MM.1S (cell line): ENCODE measurements at regions not wholly inside any gene's neighbourhood (a gene's known extent, or its start where the extent isn't known, plus 50 kb on each side); places are given as distances from the start of the nearest gene placed in this dataset.

Experiments
- DNase-seq: peaks from one replicate; pipeline ENCODE4 v3.0.0-alpha.2; 2015
- H2AFZ ChIP-seq: fragments of 300-600 bp; sonication (generic); 2 replicates; pipeline ENCODE4 v1.6.0; 2016; ENCODE audit warnings: antibody characterized with exemption, low read length
- H3F3A ChIP-seq: fragments of 300-600 bp; sonication (generic); 2 replicates; pipeline ENCODE4 v1.6.1; 2016; ENCODE audit warnings: mild to moderate bottlenecking, antibody characterized with exemption, low read length, moderate library complexity, mixed read lengths; ENCODE audit not compliant: insufficient read depth
- H3K27ac ChIP-seq: fragments of 300-600 bp; sonication (generic); 2 replicates; pipeline ENCODE4 v1.5.1; 2016; ENCODE audit warnings: mild to moderate bottlenecking, low read length
- H3K27me3 ChIP-seq: fragments of 300-600 bp; sonication (generic); replicated peaks from 2 replicates; pipeline ENCODE4 v1.6.0; 2016; ENCODE audit warnings: low read length; ENCODE audit not compliant: insufficient read depth
- H3K36me3 ChIP-seq: fragments of 300-600 bp; sonication (generic); replicated peaks from 2 replicates; pipeline ENCODE4 v1.6.1; 2016; ENCODE audit warnings: mild to moderate bottlenecking, low read length, mixed read lengths; ENCODE audit not compliant: insufficient read depth
- H3K4me1 ChIP-seq: fragments of 300-600 bp; sonication (generic); 2 replicates; pipeline ENCODE4 v1.6.1; 2016; ENCODE audit warnings: low read length, mixed read lengths
- H3K4me2 ChIP-seq: fragments of 300-600 bp; sonication (generic); 2 replicates; pipeline ENCODE4 v1.6.0; 2016; ENCODE audit warnings: low read depth, low read length
- H3K4me3 ChIP-seq: fragments of 300-600 bp; sonication (generic); 2 replicates; pipeline ENCODE4 v1.5.1; 2016; ENCODE audit warnings: low read length, mixed read lengths
- H3K79me2 ChIP-seq: fragments of 300-600 bp; sonication (generic); 2 replicates; pipeline ENCODE4 v1.6.1; 2016; ENCODE audit warnings: mixed run types, low read length, mixed read lengths
- H3K9ac ChIP-seq: fragments of 300-600 bp; sonication (generic); 2 replicates; pipeline ENCODE4 v1.6.1; 2016; ENCODE audit warnings: low read length, mixed read lengths
- H3K9me2 ChIP-seq: fragments of 300-600 bp; sonication (generic); replicated peaks from 2 replicates; pipeline ENCODE4 v1.6.1; 2016; ENCODE audit warnings: mild to moderate bottlenecking, low read length, mixed read lengths; ENCODE audit not compliant: insufficient read depth
- H3K9me3 ChIP-seq: fragments of 300-600 bp; sonication (generic); replicated peaks from 2 replicates; pipeline ENCODE4 v1.6.1; 2016; ENCODE audit warnings: mild to moderate bottlenecking, low read length, mixed read lengths; ENCODE audit not compliant: insufficient read depth
- H4K20me1 ChIP-seq: fragments of 300-600 bp; sonication (generic); 2 replicates; pipeline ENCODE4 v1.6.1; 2016; ENCODE audit warnings: mild to moderate bottlenecking, low read length, moderate library complexity, mixed read lengths; ENCODE audit not compliant: insufficient read depth
- EZH2 ChIP-seq: fragments of 300-600 bp; sonication (generic); optimal IDR thresholded peaks from 2 replicates; pipeline ENCODE3; 2017; ENCODE audit warnings: low read depth, mild to moderate bottlenecking, antibody characterized with exemption, low read length, mixed read lengths
- EZH2phosphoT487 ChIP-seq: fragments of 300-600 bp; sonication (generic); IDR thresholded peaks from 2 replicates; pipeline ENCODE4 v1.6.1; 2018; ENCODE audit warnings: antibody characterized with exemption, low read length
- TF ChIP-seq, protein P1 (sequence below): fragments of 300-600 bp; sonication (generic); IDR thresholded peaks from 2 replicates; pipeline ENCODE4 v1.5.1; 2016; ENCODE audit warnings: antibody characterized with exemption, low read length, mixed read lengths

- Histone ChIP-seq H3K27ac (no peak overlapping the region), H2AFZ (no peak overlapping the region), H3F3A (no peaks in the 10 kb centered on the region), H3K4me2 (no peak overlapping the region), H4K20me1 (no peaks in the 10 kb centered on the region), H3K4me1 (no peaks in the 10 kb centered on the region), H3K4me3 (no peak overlapping the region), H3K9ac (no peak overlapping the region), H3K79me2 (no peaks in the 10 kb centered on the region), H3K9me2 (no peaks in the 10 kb centered on the region), H3K36me3 (no peaks in the 10 kb centered on the region), H3K27me3 (no peaks in the 10 kb centered on the region), H3K9me3 (no peaks in the 10 kb centered on the region)
- TF ChIP-seq EZH2phosphoT487 (no peak), EZH2 (no peak)
- TF ChIP-seq, protein P1, sequence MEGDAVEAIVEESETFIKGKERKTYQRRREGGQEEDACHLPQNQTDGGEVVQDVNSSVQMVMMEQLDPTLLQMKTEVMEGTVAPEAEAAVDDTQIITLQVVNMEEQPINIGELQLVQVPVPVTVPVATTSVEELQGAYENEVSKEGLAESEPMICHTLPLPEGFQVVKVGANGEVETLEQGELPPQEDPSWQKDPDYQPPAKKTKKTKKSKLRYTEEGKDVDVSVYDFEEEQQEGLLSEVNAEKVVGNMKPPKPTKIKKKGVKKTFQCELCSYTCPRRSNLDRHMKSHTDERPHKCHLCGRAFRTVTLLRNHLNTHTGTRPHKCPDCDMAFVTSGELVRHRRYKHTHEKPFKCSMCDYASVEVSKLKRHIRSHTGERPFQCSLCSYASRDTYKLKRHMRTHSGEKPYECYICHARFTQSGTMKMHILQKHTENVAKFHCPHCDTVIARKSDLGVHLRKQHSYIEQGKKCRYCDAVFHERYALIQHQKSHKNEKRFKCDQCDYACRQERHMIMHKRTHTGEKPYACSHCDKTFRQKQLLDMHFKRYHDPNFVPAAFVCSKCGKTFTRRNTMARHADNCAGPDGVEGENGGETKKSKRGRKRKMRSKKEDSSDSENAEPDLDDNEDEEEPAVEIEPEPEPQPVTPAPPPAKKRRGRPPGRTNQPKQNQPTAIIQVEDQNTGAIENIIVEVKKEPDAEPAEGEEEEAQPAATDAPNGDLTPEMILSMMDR: no peak
- no peak for DNase-seq
Measured at GRCh38 chr10:61188101-61188500, 244.1 kb upstream of the RHOBTB1 start.

- no peaks in the 10 kb centered on the region for H3K79me2 ChIP-seq
- no peaks in the 10 kb centered on the region for H3K4me1 ChIP-seq
- TF ChIP-seq EZH2 (no peak), EZH2phosphoT487 (no peak)
- TF ChIP-seq, protein P1: no peak
- no peaks in the 10 kb centered on the region for H3K9me2 ChIP-seq
- no peak overlapping the region for H3K9ac ChIP-seq
- no peaks in the 10 kb centered on the region for H3K36me3 ChIP-seq
- H3K27me3 ChIP-seq: no peaks in the 10 kb centered on the region
- no peaks in the 10 kb centered on the region for H3F3A ChIP-seq
- no peaks in the 10 kb centered on the region for H4K20me1 ChIP-seq
- no peak overlapping the region for H3K27ac ChIP-seq
- DNase-seq: no peak
- H3K4me3 ChIP-seq: no peak overlapping the region
- H2AFZ ChIP-seq: no peak overlapping the region
- H3K4me2 ChIP-seq: no peak overlapping the region
- no peaks in the 10 kb centered on the region for H3K9me3 ChIP-seq
Measured at GRCh38 chr10:61187601-61188000, 243.6 kb upstream of the RHOBTB1 start.

- no peak for DNase-seq
- TF ChIP-seq, protein P1: no peak
- TF ChIP-seq EZH2 (no peak), EZH2phosphoT487 (no peak)
- H3K4me3 ChIP-seq: no peak overlapping the region
- no peaks in the 10 kb centered on the region for H4K20me1 ChIP-seq
- no peaks in the 10 kb centered on the region for H3K9me3 ChIP-seq
- no peaks in the 10 kb centered on the region for H3K4me1 ChIP-seq
- no peaks in the 10 kb centered on the region for H3K79me2 ChIP-seq
- no peak overlapping the region for H3K9ac ChIP-seq
- no peak overlapping the region for H2AFZ ChIP-seq
- no peaks in the 10 kb centered on the region for H3F3A ChIP-seq
- no peak overlapping the region for H3K27ac ChIP-seq
- H3K27me3 ChIP-seq: no peaks in the 10 kb centered on the region
- H3K36me3 ChIP-seq: no peaks in the 10 kb centered on the region
- no peaks in the 10 kb centered on the region for H3K9me2 ChIP-seq
- H3K4me2 ChIP-seq: no peak overlapping the region
Measured at GRCh38 chr10:61186408-61186807, 242.4 kb upstream of the RHOBTB1 start.
